NCI-H2196 (cell line): ENCODE measurements at regions not wholly inside any gene's neighbourhood (a gene's known extent, or its start where the extent isn't known, plus 50 kb on each side); places are given as distances from the start of the nearest gene placed in this dataset.
"Not testable (repeated sequence)": the region's sequence is repeated elsewhere in the genome, so short reads cannot be mapped to it uniquely, and the experiment has no call there.

ENCODE experiments used
- DNase-seq: peaks from one replicate; lab custom pipeline; 2025; ENCODE audit not compliant: unreplicated experiment; lab: John Stamatoyannopoulos, UW

DNA sequence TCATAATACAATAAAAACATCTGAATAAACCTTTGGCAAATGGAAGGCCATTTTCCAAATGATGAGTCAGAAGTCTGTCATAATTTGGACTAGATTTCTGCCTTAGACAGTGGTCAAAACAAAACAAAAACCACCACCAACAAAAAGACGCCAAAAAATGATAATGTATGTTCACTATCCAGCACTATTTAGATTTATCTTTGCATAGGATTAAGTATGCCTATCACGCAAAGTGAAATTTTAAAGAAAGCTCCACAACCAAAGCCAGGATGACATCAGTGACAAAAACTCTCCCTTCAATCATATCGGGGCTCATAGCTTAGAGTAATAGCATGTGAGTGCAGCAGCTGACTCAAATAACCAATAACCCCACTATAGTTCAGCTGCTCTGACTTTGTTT is 201.9 kb downstream of the MOXD1 start:
- no peak for DNase-seq

DNA sequence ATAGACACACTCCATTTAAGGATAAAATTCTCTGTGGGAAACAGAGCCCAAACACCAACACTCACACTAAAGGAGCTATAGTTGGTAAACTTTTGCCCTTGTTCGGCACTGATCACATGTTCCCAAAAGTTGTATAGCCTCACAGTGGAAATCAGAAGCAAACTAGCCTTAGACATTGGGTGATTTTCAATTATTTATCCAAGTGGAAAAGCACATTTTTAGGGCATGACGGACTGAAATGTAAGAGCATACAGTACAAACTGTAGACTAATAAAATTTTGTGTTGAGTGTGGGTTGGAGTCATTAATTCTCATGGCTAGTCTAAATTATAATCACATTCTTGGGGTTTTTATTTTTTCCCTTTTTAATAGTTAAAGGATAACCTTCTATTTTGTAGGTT is 202.4 kb downstream of the MOXD1 start:
- no peak for DNase-seq

DNA sequence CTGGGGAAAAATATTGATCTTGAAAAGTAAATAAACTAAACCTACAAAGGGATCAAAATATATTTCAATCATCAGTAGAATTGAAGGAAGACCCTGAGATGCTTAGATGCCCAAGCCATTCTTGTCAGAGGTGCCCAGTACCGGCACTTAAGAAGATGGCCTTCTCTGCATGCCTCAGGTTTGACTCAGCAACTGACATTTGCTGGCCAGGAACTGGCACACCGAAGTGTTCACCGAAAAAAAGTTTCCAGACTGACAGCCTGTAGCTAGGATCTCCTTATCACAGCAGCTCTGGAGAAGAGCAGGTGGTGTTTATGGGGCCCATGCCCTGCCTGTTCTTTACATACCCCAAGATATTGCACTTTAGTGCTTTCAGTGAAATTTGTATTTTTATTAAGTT is 203.2 kb downstream of the MOXD1 start:
- DNase-seq: no peak

DNA sequence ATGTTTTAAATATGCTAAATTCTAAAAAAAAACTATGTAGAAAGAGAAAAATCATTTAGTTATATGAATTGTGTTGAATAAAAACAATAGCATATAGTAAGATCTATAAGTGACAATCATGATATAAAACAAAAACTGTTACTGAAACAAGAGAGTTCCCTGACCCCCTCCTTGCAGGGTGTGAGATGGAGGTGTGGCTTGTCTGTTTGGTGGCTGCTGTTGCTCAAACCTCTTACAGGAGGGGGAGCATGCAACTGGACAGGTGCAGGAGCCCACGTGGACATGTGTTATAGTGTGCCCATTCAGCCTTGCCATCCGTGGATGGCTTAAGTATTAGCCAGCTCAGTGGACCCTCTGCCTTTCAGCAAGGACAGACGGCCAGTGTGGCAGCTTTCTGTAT is 206.7 kb downstream of the MOXD1 start:
- no peak for DNase-seq

DNA sequence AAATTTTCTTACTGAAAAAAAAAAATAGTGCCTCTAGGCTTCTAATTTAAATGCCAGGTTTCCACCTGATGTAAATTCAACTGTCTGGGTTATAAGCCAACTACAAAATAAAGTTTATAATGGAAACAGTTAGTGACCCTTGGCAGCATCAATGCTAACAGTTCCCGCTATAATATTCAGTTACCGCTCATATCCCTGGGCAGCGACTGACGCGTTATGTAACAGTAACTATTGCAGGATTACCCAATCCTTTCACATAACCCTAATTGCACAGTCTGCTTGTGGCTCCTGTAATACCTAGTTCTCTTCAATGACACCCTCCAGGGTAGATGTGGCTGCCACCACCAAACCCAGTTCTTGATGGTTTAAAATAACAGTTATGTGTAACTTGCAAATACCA is 208.6 kb downstream of the MOXD1 start:
- no peak for DNase-seq

DNA sequence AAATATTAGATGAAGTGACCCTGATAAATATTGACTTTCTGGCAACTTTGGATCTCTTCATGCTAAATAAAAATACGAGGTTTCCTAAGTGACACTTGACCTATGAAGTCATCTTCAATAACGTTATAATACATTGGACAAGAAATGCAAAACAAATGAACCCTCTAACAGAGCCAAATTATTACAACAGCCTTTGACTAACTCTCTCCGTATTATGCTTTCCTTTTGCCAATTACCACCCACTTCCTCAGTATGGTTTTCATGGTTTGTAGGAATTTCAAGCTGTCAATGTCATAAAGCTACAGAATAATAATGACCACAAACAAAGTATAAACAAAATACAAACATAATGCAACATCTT is 210.5 kb downstream of the MOXD1 start:
- no peak for DNase-seq

DNA sequence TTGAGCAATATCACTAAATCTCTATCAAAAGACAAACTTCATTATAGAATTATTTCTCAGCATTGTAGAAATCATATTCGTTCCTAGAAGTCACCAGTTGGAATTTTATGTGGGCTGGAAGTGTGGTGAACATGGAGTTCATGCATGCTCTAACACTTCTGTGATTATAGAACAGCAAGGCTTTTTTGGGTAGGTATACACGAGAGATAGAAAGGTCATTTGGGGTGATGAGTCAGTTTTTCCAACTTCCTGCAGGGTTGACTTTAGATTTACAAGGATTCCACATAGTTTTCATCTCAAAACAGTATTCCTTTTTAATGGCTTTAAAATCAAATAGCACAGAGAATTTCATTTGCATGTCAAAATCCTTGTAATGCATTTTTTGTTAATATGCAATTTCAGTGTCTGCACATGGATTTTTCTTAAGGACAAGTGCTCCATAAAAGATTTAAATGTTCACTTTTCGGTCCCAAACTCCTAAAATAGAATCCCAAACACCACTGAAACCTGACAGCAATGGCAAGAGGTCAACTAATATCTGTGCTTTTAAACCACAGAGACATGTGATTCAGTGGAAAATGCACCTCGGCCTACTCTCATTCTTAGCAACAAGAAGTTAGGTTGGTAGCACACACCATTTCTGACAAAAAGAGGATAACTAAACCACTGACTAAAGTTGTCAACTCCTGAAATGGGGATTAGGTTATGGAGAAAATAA is 211.0 kb downstream of the MOXD1 start:
- no peak for DNase-seq

DNA sequence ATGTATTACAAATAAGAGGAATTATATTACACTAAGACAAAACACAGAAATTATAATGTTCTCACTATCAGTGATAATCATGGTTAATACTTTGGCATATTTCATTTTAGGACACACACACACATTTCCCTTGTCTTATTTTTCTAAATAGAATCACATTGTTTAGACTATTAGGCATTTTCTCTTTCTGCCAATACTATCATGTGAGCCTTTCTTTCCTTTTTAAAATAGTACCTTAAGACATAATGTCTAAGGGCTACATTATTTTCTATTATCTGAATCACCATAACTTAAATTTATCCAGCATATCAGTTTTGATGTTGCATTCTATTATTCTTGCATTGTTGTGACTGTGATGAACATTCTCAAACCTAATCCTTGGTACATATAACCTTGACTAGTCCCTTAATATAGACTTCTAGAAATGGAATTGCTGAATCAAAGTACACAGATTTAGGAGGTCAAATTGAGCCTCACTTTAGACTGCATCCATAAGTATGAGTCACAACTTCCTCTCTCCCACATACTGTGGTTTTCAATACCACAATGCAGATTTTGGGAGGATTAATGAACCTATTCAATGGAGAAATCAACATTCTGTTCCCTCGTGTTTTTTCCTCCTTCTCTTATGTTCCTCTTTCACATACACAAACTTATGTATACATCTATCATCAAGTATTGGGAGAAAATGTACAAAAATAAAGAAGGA is 212.6 kb downstream of the MOXD1 start:
- DNase-seq: no peak

DNA sequence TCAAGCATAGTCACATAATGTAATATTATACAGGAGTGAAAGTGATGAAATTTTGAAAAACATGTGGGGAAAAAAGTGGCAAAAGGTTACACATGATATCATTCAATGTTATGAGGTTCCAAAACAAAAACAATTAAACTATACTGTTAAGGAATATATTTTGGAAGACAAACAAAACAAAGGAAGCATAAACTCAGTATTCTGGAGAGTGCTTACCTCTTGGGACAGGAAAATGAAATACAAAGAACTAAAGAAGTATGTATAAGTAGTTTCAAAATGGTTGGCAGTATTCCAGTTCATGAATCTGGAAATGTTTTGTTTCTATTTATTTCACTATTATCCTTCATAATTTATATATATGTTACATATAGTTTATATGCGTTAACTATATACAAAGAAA is 213.5 kb downstream of the MOXD1 start:
- DNase-seq: no peak

DNA sequence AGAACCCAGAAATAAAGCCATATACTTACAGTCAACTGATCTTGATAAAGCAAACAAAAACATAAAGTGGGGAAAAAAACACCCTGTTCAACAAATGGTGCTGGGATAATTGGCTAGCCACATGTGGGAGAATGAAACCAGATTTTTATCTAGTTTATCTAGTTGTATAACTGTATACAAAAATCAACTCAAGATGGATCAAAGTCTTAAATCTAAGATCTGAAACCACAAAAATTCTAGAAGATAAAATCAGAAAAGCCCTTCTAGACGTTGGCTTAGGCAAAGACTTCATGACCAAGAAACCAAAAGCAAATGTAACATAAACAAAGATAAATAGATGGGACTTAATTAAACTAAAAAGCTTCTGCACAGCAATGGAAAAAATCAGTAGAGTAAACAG is 216.3 kb downstream of the MOXD1 start:
- not testable (repeated sequence) for DNase-seq

DNA sequence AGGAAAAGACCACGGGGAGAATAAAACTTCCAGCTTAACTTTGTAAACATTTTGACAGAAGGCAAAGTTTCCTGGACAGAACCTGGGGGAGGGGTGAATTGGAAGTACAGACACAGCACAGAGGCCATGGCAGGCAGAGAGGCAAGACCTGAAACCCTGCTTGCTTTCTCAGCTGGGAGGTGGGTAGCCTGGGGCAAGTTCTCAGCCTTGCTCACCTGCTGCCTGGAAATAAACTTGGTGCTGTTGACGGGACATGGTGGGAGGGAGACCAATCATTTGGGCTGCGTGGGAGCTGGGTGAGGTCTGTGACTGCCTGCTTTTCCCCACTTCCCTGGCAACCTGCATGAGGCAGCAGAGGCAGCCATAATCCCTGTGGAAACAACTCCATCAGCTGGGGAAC is 221.3 kb downstream of the MOXD1 start:
- no peak for DNase-seq

DNA sequence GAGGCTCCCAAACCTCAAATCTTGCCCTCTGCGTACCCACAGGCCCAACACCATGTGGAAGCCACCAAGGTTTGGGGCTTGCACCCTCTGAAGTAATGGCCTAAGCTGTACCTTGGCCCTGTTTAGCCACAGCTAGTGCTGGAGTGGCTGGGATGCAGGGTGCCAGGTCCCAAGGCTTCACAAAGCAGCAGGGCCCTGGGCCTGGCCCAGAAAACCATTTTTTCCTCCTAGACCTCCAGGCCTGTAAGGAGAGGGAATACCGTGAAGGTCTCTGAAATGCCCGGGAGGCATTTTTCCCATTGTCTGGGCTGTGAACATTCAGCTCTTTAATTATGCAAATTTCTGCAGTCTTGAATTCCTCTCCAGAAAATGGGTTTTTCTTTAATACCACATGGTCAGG is 223.7 kb upstream of the CCN2 start:
- DNase-seq: no peak

DNA sequence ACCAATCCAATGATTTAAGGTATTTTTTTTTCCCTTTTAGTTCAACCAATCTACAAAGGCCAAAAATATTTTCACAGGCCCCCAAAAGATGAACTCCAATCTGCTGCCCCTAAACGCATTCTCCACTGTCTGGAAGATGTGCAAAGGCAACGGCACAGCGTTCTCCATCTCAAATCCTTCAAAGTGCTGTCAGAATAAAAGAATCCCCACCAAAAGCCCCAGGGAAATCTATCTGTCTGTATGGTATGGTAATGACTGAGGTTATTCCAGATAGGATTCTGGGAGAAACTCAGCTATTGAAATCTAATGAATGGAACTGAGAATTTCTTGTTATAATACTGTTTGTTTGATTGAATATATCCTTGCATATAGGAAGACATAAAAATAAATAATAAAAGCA is 217.8 kb upstream of the CCN2 start:
- no peak for DNase-seq

DNA sequence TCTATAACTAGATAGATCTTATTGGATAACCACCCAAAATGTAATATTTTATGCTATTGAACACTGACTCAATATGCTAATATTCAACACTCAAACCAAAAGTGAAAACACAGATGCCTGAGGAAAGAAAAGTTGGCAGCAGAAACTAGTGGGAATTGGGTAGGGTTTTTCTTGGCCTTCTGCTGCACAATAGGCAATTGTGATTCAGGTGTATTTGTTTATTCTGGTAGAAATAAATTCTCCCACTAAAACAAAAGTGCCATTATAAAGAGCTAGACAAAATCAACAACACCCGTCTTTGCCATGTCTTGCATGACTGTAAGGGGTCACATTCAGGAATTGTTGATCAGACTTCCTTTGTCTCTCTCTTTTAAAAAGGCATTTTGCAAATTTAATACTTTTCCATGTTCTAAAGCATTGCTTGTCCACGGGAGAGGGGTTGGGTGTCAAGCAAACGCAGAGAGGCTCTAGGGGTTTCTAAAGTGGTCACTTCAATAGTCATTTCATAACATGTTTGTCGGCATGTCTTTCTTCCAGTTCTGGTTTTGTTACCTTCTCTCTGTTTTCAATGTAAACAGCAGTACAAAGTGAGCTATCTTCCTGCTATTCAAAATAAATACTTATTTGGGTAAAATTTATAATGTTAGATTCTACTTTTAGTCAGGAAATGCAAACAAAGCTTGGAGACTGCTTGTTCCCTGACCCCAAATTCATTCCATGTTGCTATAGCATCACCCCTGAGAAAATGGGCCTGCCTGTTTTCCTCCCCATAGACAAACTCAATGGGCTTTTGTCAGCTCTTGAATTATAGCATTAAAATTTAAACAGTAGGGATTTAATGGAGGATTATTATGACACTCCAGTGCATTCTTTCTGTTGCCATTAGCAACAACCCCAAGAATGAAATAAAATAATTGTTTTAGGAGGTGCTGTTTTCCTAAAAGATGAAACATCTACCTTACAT is 217.0 kb upstream of the CCN2 start:
- DNase-seq: no peak

DNA sequence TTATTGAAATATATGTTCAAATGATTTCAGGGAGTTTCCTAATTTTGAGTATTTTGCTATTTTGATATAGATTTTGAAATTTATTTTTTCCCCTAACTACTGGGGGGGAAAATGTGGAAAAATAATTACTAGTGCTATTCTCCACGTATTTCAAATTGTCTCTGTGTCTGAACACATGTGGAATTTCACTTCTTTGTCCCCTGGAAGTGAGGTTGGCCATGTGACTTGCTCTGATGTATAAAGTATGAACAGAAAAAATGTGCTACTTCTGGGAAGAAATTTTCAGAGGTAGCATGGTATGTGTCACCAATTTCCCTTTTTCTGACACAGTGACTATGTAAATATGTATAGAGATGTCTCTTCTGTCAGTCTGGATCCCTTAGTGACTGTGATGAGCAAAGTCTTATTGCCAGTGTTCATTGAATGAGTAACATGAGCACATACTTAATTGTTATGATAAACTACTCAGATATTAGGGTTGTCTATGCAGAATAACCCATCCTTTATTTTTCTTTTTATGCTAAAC is 215.4 kb upstream of the CCN2 start:
- DNase-seq: no peak

DNA sequence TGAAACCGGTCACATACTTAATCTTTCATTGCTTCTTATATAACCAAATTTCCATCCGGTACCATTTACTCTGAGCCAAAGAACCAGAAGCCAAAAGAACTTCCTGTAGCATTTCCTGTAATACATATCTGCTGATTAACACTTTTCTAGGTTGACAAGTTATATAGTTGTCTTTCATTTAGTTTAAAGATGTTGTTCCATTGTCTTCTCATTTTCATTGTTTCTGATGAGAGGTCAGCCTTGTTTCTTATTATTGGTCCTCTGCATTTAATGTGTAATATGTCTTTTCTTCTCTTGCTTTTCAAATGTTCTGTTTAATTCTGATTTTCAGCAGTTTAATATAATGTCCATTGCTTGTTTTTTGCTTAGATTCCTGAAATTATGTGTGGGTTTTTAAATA is 214.5 kb upstream of the CCN2 start:
- no peak for DNase-seq

DNA sequence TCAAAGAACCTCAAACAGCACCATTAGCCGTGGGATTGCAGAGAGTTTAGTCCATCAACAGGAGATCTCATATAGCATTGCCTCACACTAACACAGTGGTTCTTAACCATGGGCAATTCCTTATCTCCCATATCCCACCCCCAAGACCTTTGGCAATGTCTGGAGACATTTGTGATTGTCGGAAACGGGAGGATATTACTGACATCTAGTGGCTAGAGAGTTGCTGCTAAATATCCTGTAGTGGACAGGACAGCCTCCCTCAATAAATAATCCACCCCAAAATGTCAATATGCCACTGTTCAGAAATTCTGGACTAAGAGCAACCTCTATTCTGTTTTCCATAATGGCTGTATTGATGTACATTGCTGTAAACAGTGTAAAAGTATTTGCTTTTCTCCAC is 210.1 kb upstream of the CCN2 start:
- no peak for DNase-seq

DNA sequence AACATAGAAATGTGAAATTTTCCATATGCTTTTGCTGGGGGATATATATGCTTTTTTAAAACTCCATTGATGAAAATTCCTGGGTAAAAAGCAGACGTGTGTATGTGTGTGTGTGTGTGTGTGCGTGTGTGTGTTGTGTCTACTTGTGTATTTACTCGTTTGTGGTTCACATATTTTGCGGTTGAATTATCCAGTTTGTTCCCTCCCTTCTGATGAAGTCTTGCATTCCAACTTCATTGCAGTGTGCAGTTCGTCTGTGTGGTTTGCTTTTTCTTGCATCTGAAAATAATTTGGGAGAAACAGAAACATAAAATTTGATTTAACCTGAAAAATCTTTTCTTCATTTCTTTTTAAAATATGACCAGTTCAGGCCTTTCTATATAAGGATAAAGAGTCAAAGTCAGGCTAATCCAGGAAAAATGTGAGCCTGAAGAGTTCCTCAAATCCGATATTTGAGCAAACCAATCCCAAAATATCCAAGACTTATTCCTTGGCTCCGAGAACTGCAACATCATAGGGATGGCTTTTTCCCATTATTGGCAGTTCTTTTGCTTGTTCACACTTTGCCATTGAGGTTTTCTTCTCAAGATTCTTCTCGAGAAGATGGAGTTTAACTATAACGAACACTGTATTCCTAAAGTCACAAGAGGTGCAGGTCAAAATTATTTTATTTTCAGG is 202.2 kb upstream of the CCN2 start:
- no peak for DNase-seq

DNA sequence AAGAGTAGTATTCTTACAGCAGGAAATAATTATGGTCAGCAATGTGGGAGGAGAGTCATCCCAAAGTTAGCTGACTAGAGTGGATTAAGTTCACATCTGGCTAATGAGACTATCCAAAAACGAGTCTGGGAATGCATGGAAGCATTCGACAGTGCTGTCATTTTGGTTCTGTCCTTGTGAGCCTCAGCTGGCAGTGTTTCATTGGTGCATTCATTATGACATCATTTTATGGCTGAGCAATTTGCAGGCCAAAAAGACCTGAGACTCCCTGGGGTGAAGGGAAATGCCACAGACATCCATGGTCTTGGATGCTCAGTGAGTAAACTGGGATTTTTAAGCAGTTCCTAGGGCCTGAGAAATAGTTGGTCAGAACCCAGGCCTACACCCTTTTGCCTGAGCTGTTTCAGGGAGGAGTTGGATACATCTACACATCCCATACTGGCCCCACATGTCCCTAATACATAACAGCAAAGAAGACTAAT is 196.4 kb upstream of the CCN2 start:
- DNase-seq: no peak

DNA sequence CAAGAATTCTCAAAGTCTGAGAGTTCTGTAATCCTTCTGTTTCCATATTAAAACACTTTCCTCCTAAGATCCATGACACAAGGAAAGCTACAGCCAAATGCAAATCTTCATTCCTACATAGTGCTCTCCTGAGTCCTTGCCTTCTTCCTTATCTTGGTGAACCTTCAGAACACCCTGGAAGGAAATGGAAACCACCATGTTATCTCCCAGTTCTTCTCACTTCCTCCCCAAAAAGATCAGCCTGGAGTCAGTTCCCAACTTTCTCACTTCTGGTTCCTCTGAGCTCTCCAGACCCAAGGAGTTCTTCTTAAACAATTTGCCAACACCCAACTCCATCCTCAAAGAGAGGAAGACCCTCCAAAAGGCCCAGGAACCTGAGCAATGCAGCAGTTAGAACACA is 193.3 kb upstream of the CCN2 start:
- DNase-seq: no peak

DNA sequence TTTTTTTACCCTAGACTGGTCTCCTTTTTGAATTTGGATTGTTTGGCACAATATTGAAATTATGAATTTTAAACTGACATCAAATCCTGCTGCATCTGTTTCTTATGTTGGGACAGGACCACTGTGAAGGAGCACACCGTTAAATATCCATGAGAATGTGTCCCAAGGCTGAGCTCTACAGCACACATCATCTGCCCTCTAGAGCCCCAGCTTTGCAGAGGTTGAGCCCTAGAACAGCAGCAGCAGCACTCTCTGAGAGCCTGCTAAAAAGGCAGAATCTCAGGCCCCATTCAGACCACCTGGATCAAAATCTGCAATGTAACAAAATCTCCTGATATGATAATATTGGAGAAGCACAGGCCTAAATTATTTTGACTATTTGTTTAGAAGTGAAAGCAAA is 192.1 kb upstream of the CCN2 start:
- no peak for DNase-seq
